Mesendoderm (in vitro differentiated cells): ENCODE measurements at regions not wholly inside any gene's neighbourhood (a gene's known extent, or its start where the extent isn't known, plus 50 kb on each side); places are given as distances from the start of the nearest gene placed in this dataset.

Experiments
- DNase-seq: peaks from one replicate; pipeline ENCODE4 v3.0.0; 2013
- H2AK5ac ChIP-seq: 2 replicates; pipeline ENCODE4 v1.6.1; 2013; ENCODE audit warnings: low read length, inconsistent platforms
- H2BK120ac ChIP-seq: 2 replicates; pipeline ENCODE4 v1.6.1; 2013; ENCODE audit warnings: low read depth, mild to moderate bottlenecking, low read length, moderate library complexity, mixed read lengths
- H2BK15ac ChIP-seq: replicated peaks from 2 replicates; pipeline ENCODE4 v1.6.1; 2013; ENCODE audit warnings: low read depth, mild to moderate bottlenecking, moderate library complexity
- H2BK5ac ChIP-seq: 2 replicates; pipeline ENCODE4 v1.6.1; 2013; ENCODE audit warnings: low read length, inconsistent platforms
- H3K18ac ChIP-seq: 2 replicates; pipeline ENCODE4 v1.6.1; 2013; ENCODE audit warnings: mild to moderate bottlenecking, low read length, mixed read lengths
- H3K23ac ChIP-seq: one replicate; pipeline ENCODE4 v1.6.1; 2013; ENCODE audit warnings: low read length
- H3K27ac ChIP-seq: 2 replicates; pipeline ENCODE4 v1.5.1; 2013; ENCODE audit warnings: low read depth, mild to moderate bottlenecking, inconsistent platforms, low read length, moderate library complexity
- H3K27me3 ChIP-seq: 2 replicates; pipeline ENCODE4 v1.6.1; 2013; ENCODE audit warnings: low read length, control low read depth, mild to moderate bottlenecking, inconsistent platforms; ENCODE audit not compliant: insufficient read depth, poor library complexity
- H3K36me3 ChIP-seq: 2 replicates; pipeline ENCODE4 v1.6.1; 2013; ENCODE audit warnings: low read length, inconsistent platforms; ENCODE audit not compliant: control insufficient read depth, insufficient read depth
- H3K4ac ChIP-seq: one replicate; pipeline ENCODE4 v1.6.1; 2013; ENCODE audit warnings: low read depth, mild to moderate bottlenecking, low read length, moderate library complexity
- H3K4me1 ChIP-seq: 2 replicates; pipeline ENCODE4 v1.6.1; 2013; ENCODE audit warnings: low read depth, low read length, inconsistent platforms; ENCODE audit not compliant: control insufficient read depth
- H3K4me2 ChIP-seq: 2 replicates; pipeline ENCODE4 v1.6.1; 2013; ENCODE audit warnings: low read length
- H3K4me3 ChIP-seq: 2 replicates; pipeline ENCODE4 v1.5.1; 2013; ENCODE audit warnings: mild to moderate bottlenecking, low read length
- H3K56ac ChIP-seq: one replicate; pipeline ENCODE4 v1.6.1; 2013; ENCODE audit warnings: low read length
- H3K79me1 ChIP-seq: 2 replicates; pipeline ENCODE4 v1.6.1; 2013; ENCODE audit warnings: low read length, inconsistent platforms
- H3K79me2 ChIP-seq: 2 replicates; pipeline ENCODE4 v1.6.1; 2013; ENCODE audit warnings: mild to moderate bottlenecking, low read length; ENCODE audit not compliant: control insufficient read depth, insufficient read depth
- H3K9ac ChIP-seq: 2 replicates; pipeline ENCODE4 v1.6.1; 2013; ENCODE audit warnings: low read length, inconsistent platforms
- H4K5ac ChIP-seq: one replicate; pipeline ENCODE4 v1.6.1; 2013; ENCODE audit warnings: low read length
- H4K8ac ChIP-seq: one replicate; pipeline ENCODE4 v1.6.1; 2013; ENCODE audit warnings: low read depth, mild to moderate bottlenecking, control low read depth, low read length, moderate library complexity
- WGBS: extraction: QIAGEN DNeasy Blood & Tissue Kit; methylation state at CpG from one replicate; pipeline ENCODE4 v1.1.7; 2013; ENCODE audit warnings: low lambda C conversion rate, missing lambda C conversion rate; ENCODE audit not compliant: insufficient coverage; ENCODE audit errors: extremely low coverage; 5-methylcytosine and 5-hydroxymethylcytosine counted together

DNA sequence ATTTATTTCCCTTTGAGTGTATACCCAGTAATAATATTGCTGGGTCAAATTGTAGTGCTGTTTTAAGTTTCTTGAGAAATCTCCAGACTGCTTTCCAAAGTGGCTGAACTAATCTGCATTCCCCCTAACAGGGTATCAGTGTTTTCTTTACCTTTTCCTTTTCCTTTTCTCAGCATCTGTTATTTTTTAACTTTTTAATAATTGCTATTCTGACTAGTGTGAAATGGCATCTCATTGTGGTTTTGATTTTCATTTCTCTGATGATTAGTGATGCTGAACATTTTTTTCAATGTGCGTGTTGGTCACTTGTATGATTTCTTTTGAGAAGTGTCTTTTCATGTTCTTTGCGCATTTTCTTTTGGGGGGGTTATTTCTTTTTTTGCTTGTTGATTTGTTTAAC, 374.9 kb upstream of the BRINP3 start:
- Histone ChIP-seq H3K27ac (no peak overlapping the region), H2AK5ac (no peak overlapping the region), H3K36me3 (no peaks in the 10 kb centered on the region), H3K4ac (no peak overlapping the region), H3K56ac (no peak overlapping the region), H3K18ac (no peak overlapping the region), H2BK120ac (no peak overlapping the region), H3K4me3 (no peak overlapping the region), H3K79me2 (no peaks in the 10 kb centered on the region), H3K23ac (no peak overlapping the region), H3K79me1 (no peaks in the 10 kb centered on the region), H2BK15ac (no peak overlapping the region), H3K27me3 (no peaks in the 10 kb centered on the region), H3K4me2 (no peak overlapping the region), H4K5ac (no peak overlapping the region), H2BK5ac (no peak overlapping the region), H4K8ac (no peak overlapping the region), H3K9ac (no peak overlapping the region), H3K4me1 (no peaks in the 10 kb centered on the region)
- no CpG with 5 or more reads among the region's 2 CpGs for whole genome bisulfite sequencing
- no peak for DNase-seq

DNA sequence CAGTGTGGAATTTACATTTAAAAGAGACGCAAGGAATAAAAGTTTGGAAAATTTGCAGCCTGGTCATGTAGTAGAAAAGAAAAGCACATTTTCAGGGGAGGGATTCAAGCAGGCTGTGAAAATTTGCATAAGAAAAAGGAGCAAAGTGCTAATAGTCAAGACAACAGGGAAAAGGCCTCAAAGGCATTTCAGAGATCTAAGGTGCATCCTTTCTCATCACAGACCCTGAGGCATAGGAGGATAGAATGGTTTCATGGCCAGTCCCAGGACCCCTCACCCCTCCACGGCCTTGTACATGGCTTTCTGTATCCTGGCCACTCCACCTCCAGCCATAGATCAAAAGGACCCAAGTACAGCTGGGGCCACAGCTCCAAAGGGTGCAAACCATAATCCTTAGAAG, 380.5 kb upstream of the BRINP3 start:
- Histone ChIP-seq H3K79me1 (no peaks in the 10 kb centered on the region), H4K5ac (no peak overlapping the region), H3K36me3 (no peaks in the 10 kb centered on the region), H3K27me3 (no peaks in the 10 kb centered on the region), H4K8ac (no peak overlapping the region), H3K4me3 (no peak overlapping the region), H3K56ac (no peak overlapping the region), H2BK15ac (no peak overlapping the region), H2BK5ac (no peak overlapping the region), H3K79me2 (no peaks in the 10 kb centered on the region), H2AK5ac (no peak overlapping the region), H3K4me2 (no peak overlapping the region), H3K4me1 (no peaks in the 10 kb centered on the region), H3K9ac (no peak overlapping the region), H3K27ac (no peak overlapping the region), H3K4ac (no peak overlapping the region), H3K23ac (no peak overlapping the region), H3K18ac (no peak overlapping the region), H2BK120ac (no peak overlapping the region)
- no CpG with 5 or more reads among the region's 2 CpGs for WGBS
- no peak for DNase-seq

DNA sequence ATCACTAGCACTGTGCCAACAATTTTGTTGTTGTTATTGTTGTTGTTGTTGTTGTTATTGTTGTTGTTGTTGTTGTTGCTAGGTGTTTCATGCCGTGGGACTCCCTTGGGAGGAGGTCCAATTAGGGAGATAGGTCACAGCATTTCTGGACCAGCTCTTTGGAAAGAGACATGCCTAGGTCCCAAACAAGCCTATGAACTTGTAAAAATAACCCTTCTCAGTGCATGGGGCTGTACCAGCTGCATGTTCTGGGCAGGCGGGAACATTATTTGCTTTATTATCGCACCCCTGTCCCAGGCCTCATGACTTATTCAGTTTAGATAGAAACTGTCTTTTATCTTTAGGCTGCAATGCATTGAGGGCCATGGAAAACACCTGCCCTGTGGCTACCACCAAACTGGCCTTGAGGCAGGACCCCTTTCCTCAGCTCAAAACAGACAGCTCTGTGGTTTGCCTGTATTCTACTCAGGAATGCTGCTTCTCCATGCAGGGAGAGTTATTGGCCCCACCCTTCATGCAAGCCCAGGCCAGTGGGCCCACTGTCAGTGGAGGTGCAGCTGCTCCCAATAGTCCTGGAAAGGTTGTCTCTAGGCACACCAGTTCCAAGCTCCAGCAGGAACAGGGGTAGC, 386.5 kb upstream of the BRINP3 start:
- Histone ChIP-seq H3K18ac (no peak overlapping the region), H2AK5ac (no peak overlapping the region), H4K5ac (no peak overlapping the region), H3K79me1 (no peaks in the 10 kb centered on the region), H3K27ac (no peak overlapping the region), H3K9ac (no peak overlapping the region), H3K79me2 (no peaks in the 10 kb centered on the region), H4K8ac (no peak overlapping the region), H3K36me3 (no peaks in the 10 kb centered on the region), H3K4me2 (no peak overlapping the region), H2BK15ac (no peak overlapping the region), H3K4me1 (no peaks in the 10 kb centered on the region), H3K23ac (no peak overlapping the region), H2BK120ac (no peak overlapping the region), H3K56ac (no peak overlapping the region), H2BK5ac (no peak overlapping the region), H3K27me3 (no peaks in the 10 kb centered on the region), H3K4me3 (no peak overlapping the region), H3K4ac (no peak overlapping the region)
- WGBS, result no CpG with 5 or more reads among the region's 3 CpGs
- DNase-seq, result no peak

DNA sequence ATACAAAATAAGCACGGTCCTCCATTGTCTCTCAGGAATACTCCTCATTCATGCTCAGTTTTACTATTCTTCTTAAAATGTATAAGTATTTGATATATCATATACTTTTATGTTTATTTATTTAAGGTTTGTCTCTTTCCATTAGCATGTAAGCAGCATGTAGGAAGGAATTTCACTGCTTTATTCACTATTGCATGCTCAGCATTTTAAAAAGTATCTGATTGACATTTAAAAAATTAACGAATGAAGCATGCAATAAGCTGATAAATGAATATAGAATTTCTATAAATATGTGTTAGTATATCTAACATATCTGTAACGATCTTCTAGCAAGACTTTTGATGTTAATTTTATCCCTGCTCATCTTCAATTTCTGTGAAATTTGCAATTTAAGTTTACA, 402.7 kb upstream of the BRINP3 start:
- H3K79me1 ChIP-seq, result no peaks in the 10 kb centered on the region
- H4K8ac ChIP-seq, result no peak overlapping the region
- H3K4me2 ChIP-seq, result no peak overlapping the region
- H3K9ac ChIP-seq, result no peak overlapping the region
- H3K4me3 ChIP-seq, result no peak overlapping the region
- no peak overlapping the region for H2AK5ac ChIP-seq
- H3K56ac ChIP-seq, result no peak overlapping the region
- H3K23ac ChIP-seq, result no peak overlapping the region
- H3K4me1 ChIP-seq, result no peaks in the 10 kb centered on the region
- H3K36me3 ChIP-seq, result no peaks in the 10 kb centered on the region
- no peak overlapping the region for H3K27ac ChIP-seq
- no CpG with 5 or more reads among the region's 3 CpGs for WGBS
- no peak overlapping the region for H3K4ac ChIP-seq
- H2BK120ac ChIP-seq, result no peak overlapping the region
- DNase-seq, result no peak
- H2BK5ac ChIP-seq, result no peak overlapping the region
- H4K5ac ChIP-seq, result no peak overlapping the region
- H3K79me2 ChIP-seq, result no peaks in the 10 kb centered on the region
- no peak overlapping the region for H2BK15ac ChIP-seq
- H3K18ac ChIP-seq, result no peak overlapping the region
- no peaks in the 10 kb centered on the region for H3K27me3 ChIP-seq

- Histone ChIP-seq H3K23ac (no peak overlapping the region), H4K8ac (no peak overlapping the region), H3K36me3 (no peaks in the 10 kb centered on the region), H2BK5ac (no peak overlapping the region), H3K27me3 (no peaks in the 10 kb centered on the region), H2BK120ac (no peak overlapping the region), H3K79me1 (no peaks in the 10 kb centered on the region), H4K5ac (no peak overlapping the region), H3K4ac (no peak overlapping the region), H3K4me2 (no peak overlapping the region), H2BK15ac (no peak overlapping the region), H3K18ac (no peak overlapping the region), H3K4me3 (no peak overlapping the region), H3K79me2 (no peaks in the 10 kb centered on the region), H3K56ac (no peak overlapping the region), H3K9ac (no peak overlapping the region), H2AK5ac (no peak overlapping the region), H3K4me1 (no peaks in the 10 kb centered on the region), H3K27ac (no peak overlapping the region)
- no peak for DNase-seq
- WGBS, result no CpG with 5 or more reads among the region's 3 CpGs
Observed at GRCh38 chr1:190881064-190881463, 403.4 kb upstream of the BRINP3 start.

GRCh38 chr1:190897233-190897632, 419.6 kb upstream of the BRINP3 start:
- Histone ChIP-seq H3K79me2 (no peaks in the 10 kb centered on the region), H3K9ac (no peak overlapping the region), H3K4ac (no peak overlapping the region), H3K4me1 (no peaks in the 10 kb centered on the region), H3K23ac (no peak overlapping the region), H3K36me3 (no peaks in the 10 kb centered on the region), H2BK120ac (no peak overlapping the region), H2BK15ac (no peak overlapping the region), H3K56ac (no peak overlapping the region), H4K8ac (no peak overlapping the region), H2AK5ac (no peak overlapping the region), H3K18ac (no peak overlapping the region), H3K27me3 (no peaks in the 10 kb centered on the region), H3K27ac (no peak overlapping the region), H3K4me2 (no peak overlapping the region), H2BK5ac (no peak overlapping the region), H3K79me1 (no peaks in the 10 kb centered on the region), H4K5ac (no peak overlapping the region), H3K4me3 (no peak overlapping the region)
- no CpG with 5 or more reads among the region's 2 CpGs for WGBS
- DNase-seq, result no peak
